SKM-1 (cell line): ENCODE measurements at regions not wholly inside any gene's neighbourhood (a gene's known extent, or its start where the extent isn't known, plus 50 kb on each side); places are given as distances from the start of the nearest gene placed in this dataset.

ENCODE experiments used
- DNase-seq: peaks from one replicate; lab custom pipeline; 2025; ENCODE audit not compliant: unreplicated experiment; lab: John Stamatoyannopoulos, UW

- no peak for DNase-seq
These were observed 56.8 kb upstream of the IRF2BP2 start for GRCh38 chr1:234666761-234667160.

- no peak for DNase-seq
These were observed 56.1 kb upstream of the IRF2BP2 start for GRCh38 chr1:234665975-234666605.

- DNase-seq = no peak
These were observed 52.2 kb upstream of the IRF2BP2 start for GRCh38 chr1:234662148-234662547.

GRCh38 chr1:234661317-234661928 lies 51.4 kb upstream of the IRF2BP2 start:
- no peak for DNase-seq

GRCh38 chr1:234660536-234661316 lies 50.7 kb upstream of the IRF2BP2 start:
- no peak for DNase-seq
